HFF-Myc (cell line): ENCODE measurements at regions not wholly inside any gene's neighbourhood (a gene's known extent, or its start where the extent isn't known, plus 50 kb on each side); places are given as distances from the start of the nearest gene placed in this dataset.

ENCODE experiments used
- DNase-seq: peaks from one replicate; pipeline ENCODE4 v3.0.0-alpha.2; 2011; ENCODE audit warnings: low read depth; ENCODE audit errors: extremely low read depth
- H3K4me3 ChIP-seq: replicated peaks from 2 replicates; pipeline ENCODE4 v1.5.1; 2011; ENCODE audit warnings: low read depth, mild to moderate bottlenecking, control low read depth, low read length
- TF ChIP-seq, protein P1 (sequence below): IDR thresholded peaks from 2 replicates; pipeline ENCODE4 v1.5.1; 2012; ENCODE audit warnings: mild to moderate bottlenecking, low read depth, low read length, control low read depth; ENCODE audit errors: missing control alignments

DNA sequence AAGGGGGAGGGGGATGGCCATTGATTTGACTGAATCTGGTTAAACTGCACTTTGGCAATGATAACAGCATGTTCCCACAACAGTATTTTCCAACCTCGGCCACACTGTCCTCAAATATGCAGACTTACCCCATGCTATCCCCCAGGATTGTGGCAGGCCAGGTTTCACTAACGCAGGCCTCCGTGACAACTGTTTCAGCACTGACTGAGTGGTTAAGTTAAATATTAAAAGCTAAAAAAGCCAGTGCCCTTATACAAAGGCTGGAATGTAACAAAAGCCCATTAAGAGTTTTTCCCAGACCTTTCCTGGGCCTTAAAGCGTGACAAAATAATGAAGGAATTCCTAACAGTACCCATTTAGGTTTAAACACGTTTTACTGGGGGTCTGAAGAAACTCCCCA, 202.9 kb downstream of the USP25 start:
- TF ChIP-seq, protein P1, sequence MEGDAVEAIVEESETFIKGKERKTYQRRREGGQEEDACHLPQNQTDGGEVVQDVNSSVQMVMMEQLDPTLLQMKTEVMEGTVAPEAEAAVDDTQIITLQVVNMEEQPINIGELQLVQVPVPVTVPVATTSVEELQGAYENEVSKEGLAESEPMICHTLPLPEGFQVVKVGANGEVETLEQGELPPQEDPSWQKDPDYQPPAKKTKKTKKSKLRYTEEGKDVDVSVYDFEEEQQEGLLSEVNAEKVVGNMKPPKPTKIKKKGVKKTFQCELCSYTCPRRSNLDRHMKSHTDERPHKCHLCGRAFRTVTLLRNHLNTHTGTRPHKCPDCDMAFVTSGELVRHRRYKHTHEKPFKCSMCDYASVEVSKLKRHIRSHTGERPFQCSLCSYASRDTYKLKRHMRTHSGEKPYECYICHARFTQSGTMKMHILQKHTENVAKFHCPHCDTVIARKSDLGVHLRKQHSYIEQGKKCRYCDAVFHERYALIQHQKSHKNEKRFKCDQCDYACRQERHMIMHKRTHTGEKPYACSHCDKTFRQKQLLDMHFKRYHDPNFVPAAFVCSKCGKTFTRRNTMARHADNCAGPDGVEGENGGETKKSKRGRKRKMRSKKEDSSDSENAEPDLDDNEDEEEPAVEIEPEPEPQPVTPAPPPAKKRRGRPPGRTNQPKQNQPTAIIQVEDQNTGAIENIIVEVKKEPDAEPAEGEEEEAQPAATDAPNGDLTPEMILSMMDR, result no peak
- H3K4me3 ChIP-seq, result no peak overlapping the region
- DNase-seq, result no peak

DNA sequence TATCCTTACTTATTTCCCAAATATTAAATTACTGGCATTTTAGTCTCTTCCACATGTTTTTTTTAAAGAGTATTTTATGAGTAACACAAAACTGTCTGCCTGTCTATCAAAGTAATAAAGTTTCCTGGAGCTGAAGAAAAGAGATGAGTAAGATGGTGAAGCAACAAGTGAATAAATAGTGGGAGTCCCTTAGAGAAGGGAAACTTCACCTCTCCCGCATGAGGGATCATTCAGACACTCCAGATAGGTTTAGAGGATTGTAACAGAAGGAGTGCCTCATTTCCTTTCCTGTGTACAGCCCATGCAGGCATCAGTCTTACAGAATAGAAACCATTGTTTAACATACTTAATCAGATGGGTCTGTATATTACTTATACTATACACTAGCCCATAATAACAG, 205.7 kb downstream of the USP25 start:
- TF ChIP-seq, protein P1, result no peak
- no peak overlapping the region for H3K4me3 ChIP-seq
- no peak for DNase-seq

DNA sequence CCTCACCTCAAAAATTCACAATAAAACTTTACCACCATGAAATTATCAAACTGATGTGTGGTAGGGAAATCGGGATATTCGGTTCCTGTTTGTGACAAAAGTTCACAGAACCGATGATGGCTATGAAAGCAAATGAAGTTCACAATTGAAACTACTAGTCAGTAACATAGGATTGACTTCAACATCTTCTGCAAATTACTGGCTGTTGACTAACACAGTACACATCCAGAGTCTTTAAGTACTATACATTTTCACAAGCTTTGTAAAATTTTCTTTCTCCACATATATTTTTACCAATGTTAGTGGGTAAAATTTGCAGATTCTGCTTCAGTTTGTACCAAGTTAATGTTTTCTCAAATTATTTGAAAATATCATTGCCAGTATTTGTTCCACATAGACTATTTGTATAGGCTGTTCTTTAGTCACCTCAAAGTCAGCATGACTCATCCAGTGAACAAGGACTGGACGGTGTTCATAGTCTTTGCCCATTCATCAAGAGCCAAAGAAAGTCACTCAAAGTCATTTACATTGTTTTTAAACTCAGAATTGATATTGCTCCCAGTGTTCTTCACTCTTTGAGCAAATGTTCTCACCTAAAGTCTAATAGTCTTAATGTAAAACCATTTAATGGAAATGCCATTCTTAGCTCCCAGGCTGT, 213.4 kb downstream of the USP25 start:
- no peak for DNase-seq
- no peak overlapping the region for H3K4me3 ChIP-seq
- TF ChIP-seq, protein P1, result no peak

DNA sequence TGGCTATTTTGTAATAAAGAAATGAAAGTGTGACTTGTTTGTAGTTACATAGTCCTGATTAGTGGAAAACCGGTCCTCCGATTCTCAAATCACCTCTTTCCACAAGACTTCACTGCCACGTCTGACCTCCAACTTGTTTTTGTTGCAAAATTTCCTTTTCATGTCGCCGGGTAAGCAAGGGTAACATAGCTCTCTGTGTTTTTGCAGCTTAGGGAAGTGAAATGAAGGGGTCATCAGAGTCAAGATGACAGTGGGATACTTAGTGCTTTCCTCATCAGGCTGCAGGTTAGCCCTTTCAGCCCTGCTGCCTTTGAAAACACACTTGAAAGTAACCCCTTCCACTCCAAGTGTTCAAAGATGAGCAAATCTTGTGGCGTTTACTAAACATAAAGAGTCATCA, 217.9 kb downstream of the USP25 start:
- TF ChIP-seq, protein P1, result no peak
- H3K4me3 ChIP-seq, result no peak overlapping the region
- DNase-seq, result no peak

DNA sequence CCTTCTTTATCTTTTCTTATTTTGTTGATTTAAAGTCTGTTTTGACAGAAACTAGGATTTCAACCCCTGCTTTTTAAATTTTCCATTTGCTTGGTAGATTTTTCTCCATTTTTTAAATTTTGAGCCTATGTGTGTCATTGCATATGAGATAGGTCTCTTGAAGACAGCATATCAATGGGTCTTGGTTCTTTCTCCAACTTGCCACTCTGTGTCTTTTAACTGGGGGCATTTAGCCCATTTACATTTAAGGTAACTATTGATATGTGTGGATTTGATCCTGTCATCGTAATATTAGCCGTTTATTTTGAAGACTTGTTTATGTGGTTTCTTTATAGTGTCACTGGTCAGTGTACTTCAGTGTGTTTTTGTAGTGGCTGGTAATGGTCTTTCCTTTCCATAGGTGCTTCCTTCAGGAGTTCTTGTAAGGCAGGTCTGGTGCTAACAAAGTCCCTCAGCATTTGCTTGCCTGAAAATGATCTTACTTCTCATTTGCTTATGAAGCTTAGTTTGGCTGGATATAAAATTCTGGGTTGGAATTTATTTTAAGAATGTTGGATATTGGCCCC, 223.9 kb downstream of the USP25 start:
- no peak for DNase-seq
- TF ChIP-seq, protein P1, result no peak
- H3K4me3 ChIP-seq, result no peak overlapping the region

DNA sequence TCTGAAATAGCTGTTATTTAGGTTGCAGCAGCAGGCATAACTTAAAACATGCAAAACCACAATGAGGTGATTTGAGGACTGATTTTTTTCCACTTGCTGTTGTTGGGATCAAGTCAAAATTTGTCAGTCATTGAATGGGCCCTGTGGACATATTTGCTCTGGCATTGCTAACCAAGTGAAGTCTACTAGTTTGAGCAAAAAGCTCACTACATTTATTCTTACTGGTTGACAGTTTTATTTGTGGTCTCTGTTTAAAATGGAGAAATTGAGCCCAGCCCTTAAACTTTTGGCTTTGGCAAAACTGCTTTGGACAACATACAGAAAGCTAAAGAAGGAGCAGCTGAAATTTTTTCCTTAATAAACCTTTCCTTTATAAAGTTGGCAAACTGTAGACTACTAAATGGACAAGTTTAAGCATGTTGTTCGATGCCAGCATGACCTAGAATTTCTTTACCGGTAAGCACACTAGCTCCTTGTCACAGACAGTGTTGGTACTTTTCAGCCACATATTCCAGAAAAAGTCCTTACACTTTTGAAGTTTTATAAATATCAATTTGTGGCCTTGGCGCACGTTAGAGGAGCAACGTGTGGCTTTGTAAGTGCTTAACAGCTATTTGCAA, 234.6 kb downstream of the USP25 start:
- H3K4me3 ChIP-seq, result no peak overlapping the region
- TF ChIP-seq, protein P1, result no peak
- no peak for DNase-seq
